B cell (primary cell): ENCODE measurements at regions not wholly inside any gene's neighbourhood (a gene's known extent, or its start where the extent isn't known, plus 50 kb on each side); places are given as distances from the start of the nearest gene placed in this dataset.
"Not testable (repeated sequence)": the region's sequence is repeated elsewhere in the genome, so short reads cannot be mapped to it uniquely, and the experiment has no call there.

Experiments used
- ATAC-seq: fragments of 200-7000 bp; cut with Tn5 transposase; one replicate; pipeline ENCODE4 v1.10.0; 2021; ENCODE audit warnings: low read depth, mild to moderate bottlenecking, moderate number of reproducible peaks, moderate library complexity
- CTCF ChIA-PET: fragments of 350-600 bp; sonication (Branson Sonifier 250); formaldehyde crosslinking; loops from one replicate; lab custom pipeline; 2021; ENCODE audit warnings: antibody characterized with exemption, inconsistent platforms; lab: Charles Lee
- POLR2A ChIA-PET: fragments of 350-600 bp; sonication (Branson Sonifier 250); formaldehyde crosslinking; loops from one replicate; lab custom pipeline; 2021; ENCODE audit warnings: antibody characterized with exemption; lab: Charles Lee
- DNase-seq: peaks from one replicate; pipeline ENCODE4 v3.0.0; 2013
- H2AFZ ChIP-seq: 2 replicates; pipeline ENCODE4 v1.6.1; 2012; ENCODE audit warnings: mild to moderate bottlenecking, low read depth, low read length; ENCODE audit not compliant: insufficient read depth, poor library complexity, severe bottlenecking
- H3K27ac ChIP-seq, 2 donors: 1 replicate in 1 of 2; 2 replicates in 1 of 2; pipeline ENCODE4 v1.5.1; 2012 to 2013; ENCODE audit warnings: low read length in 2 of 2, mild to moderate bottlenecking in 2 of 2, moderate library complexity in 1 of 2
- H3K27me3 ChIP-seq, 4 experiments: fragments of 200-600 bp in 1 of 4; sonication (generic) in 1 of 4; replicated peaks in 1 of 4; 1 replicate in 2 of 4; 2 replicates in 2 of 4; pipeline versions ENCODE4 v1.6.1 to v1.7.0; 2013 to 2016; ENCODE audit warnings: low read length in 3 of 4, mild to moderate bottlenecking in 2 of 4, mixed read lengths in 1 of 4, moderate library complexity in 1 of 4; ENCODE audit not compliant: insufficient read depth in 4 of 4, control insufficient read depth in 3 of 4; ENCODE audit errors: control extremely low read depth in 1 of 4
- H3K36me3 ChIP-seq, 2 experiments: replicated peaks in 1 of 2; 1 replicate in 1 of 2; 2 replicates in 1 of 2; pipeline versions ENCODE4 v1.6.1 to v1.7.1; 2013; ENCODE audit warnings: low read length in 1 of 2; ENCODE audit not compliant: insufficient read depth in 2 of 2, control insufficient read depth in 1 of 2; ENCODE audit errors: control extremely low read depth in 1 of 2, extremely low read depth in 1 of 2
- H3K4me1 ChIP-seq, 2 donors: fragments of 200-600 bp in 1 of 2; sonication (generic) in 1 of 2; 1 replicate in 1 of 2; 2 replicates in 1 of 2; pipeline versions ENCODE4 v1.5.1 to v1.6.1; 2013 to 2017; ENCODE audit warnings: low read length in 2 of 2; ENCODE audit not compliant: control insufficient read depth in 2 of 2, insufficient read depth in 2 of 2
- H3K4me2 ChIP-seq: replicated peaks from 2 replicates; pipeline ENCODE3; 2012; ENCODE audit warnings: mild to moderate bottlenecking, low read depth, low read length; ENCODE audit not compliant: poor library complexity, severe bottlenecking
- H3K4me3 ChIP-seq, 5 experiments: fragments of 200-600 bp in 1 of 5; sonication (generic) in 1 of 5; 1 replicate in 3 of 5; 2 replicates in 2 of 5; pipeline versions ENCODE4 v1.5.1 to v1.7.0; 2011 to 2016; ENCODE audit warnings: low read length in 4 of 5, mild to moderate bottlenecking in 4 of 5, low read depth in 2 of 5, control low read depth in 1 of 5, moderate library complexity in 1 of 5; ENCODE audit not compliant: insufficient read depth in 1 of 5; ENCODE audit errors: control extremely low read depth in 1 of 5, extremely low read depth in 1 of 5
- H3K79me2 ChIP-seq: fragments of 200-600 bp; sonication (generic); one replicate; pipeline ENCODE4 v1.6.0; 2016; ENCODE audit warnings: low read length; ENCODE audit not compliant: control insufficient read depth, insufficient read depth
- H3K9ac ChIP-seq: fragments of 200-600 bp; sonication (generic); 2 replicates; pipeline ENCODE4 v1.6.1; 2017; ENCODE audit warnings: mild to moderate bottlenecking, low read length, moderate library complexity
- H3K9me3 ChIP-seq, 3 donors: one replicate each; pipeline versions ENCODE4 v1.6.1 to v1.7.1; 2013; ENCODE audit warnings: low read length in 2 of 3; ENCODE audit not compliant: control insufficient read depth in 2 of 3, insufficient read depth in 1 of 3; ENCODE audit errors: control extremely low read depth in 1 of 3
- H4K20me1 ChIP-seq: 2 replicates; pipeline ENCODE4 v1.6.0; 2012; ENCODE audit warnings: mild to moderate bottlenecking, low read length; ENCODE audit not compliant: insufficient read depth, control insufficient read depth, poor library complexity, severe bottlenecking
- H3K27ac Mint-ChIP-seq: one replicate; pipeline ENCODE4 v1.8.0; 2021; ENCODE audit warnings: mixed read lengths
- H3K27me3 Mint-ChIP-seq: one replicate; pipeline ENCODE4 v1.8.0; 2021; ENCODE audit warnings: mixed read lengths
- H3K4me1 Mint-ChIP-seq: one replicate; pipeline ENCODE4 v1.8.0; 2021; ENCODE audit warnings: mixed read lengths
- H3K4me3 Mint-ChIP-seq: one replicate; pipeline ENCODE4 v1.8.0; 2021; ENCODE audit warnings: mixed read lengths
- H3K9me3 Mint-ChIP-seq: one replicate; pipeline ENCODE4 v1.8.0; 2022; ENCODE audit warnings: mixed read lengths; ENCODE audit not compliant: insufficient read depth
- CTCF ChIP-seq: fragments of 200-600 bp; IDR thresholded peaks from one replicate; pipeline ENCODE4 v1.8.0; 2022; ENCODE audit warnings: antibody characterized with exemption, mild to moderate bottlenecking
- EZH2 ChIP-seq: IDR thresholded peaks from 2 replicates; pipeline ENCODE4 v1.6.1; 2012; ENCODE audit warnings: borderline replicate concordance, low read depth, mild to moderate bottlenecking, moderate library complexity, low read length; ENCODE audit not compliant: insufficient read depth, poor library complexity, severe bottlenecking
- WGBS: methylation state at CpG from one replicate; pipeline ENCODE4 v1.1.5; 2013; ENCODE audit warnings: missing lambda C conversion rate; ENCODE audit not compliant: insufficient coverage; 5-methylcytosine and 5-hydroxymethylcytosine counted together
- intact Hi-C: fragments of 100-400 bp; cut with micrococcal nuclease; formaldehyde crosslinking; loops from one replicate; pipeline ENCODE4 v1.10.0; 2022

- Mint-ChIP-seq H3K4me1 (no peaks in the 10 kb centered on the region), H3K27me3 (peaks cover 6% of the 10 kb centered on the region), H3K9me3 (no peaks in the 10 kb centered on the region), H3K27ac (no peak overlapping the region), H3K4me3 (no peak overlapping the region)
- ATAC-seq = no peak
- Histone ChIP-seq H3K27ac (no peak overlapping the region), H3K4me1 (no peaks in the 10 kb centered on the region), H3K79me2 (no peaks in the 10 kb centered on the region), H4K20me1 (no peaks in the 10 kb centered on the region), H3K9ac (no peak overlapping the region), H3K4me3 (no peak overlapping the region), H3K4me2 (no peak overlapping the region), H3K9me3 (peaks cover 0 to 5% (median 0%) of the 10 kb centered on the region in 3 donors), H3K27me3 (no peaks in the 10 kb centered on the region), H2AFZ (no peak overlapping the region), H3K36me3 (no peaks in the 10 kb centered on the region)
- TF ChIP-seq CTCF (no peak), EZH2 (no peak)
- CTCF ChIA-PET = no interaction called here
- POLR2A ChIA-PET = no interaction called here
- no peak for DNase-seq
- 94% methylated on average over 4 of the region's 9 CpGs for WGBS
- intact Hi-C loops = no loop called here
Measured at GRCh38 chr10:60525716-60526585, 136.3 kb upstream of the ANK3 start.

GRCh38 chr10:60524541-60524940 is 134.9 kb upstream of the ANK3 start:
- Mint-ChIP-seq H3K4me1 (no peaks in the 10 kb centered on the region), H3K4me3 (no peak overlapping the region), H3K27me3 (peaks cover 6% of the 10 kb centered on the region), H3K9me3 (peaks cover 1% of the 10 kb centered on the region), H3K27ac (no peak overlapping the region)
- Histone ChIP-seq H3K4me2 (no peak overlapping the region), H3K36me3 (no peaks in the 10 kb centered on the region), H3K27ac (no peak overlapping the region), H3K27me3 (no peaks in the 10 kb centered on the region), H3K9me3 (peaks cover 0 to 5% (median 0%) of the 10 kb centered on the region in 3 donors), H3K4me1 (no peaks in the 10 kb centered on the region), H3K9ac (no peak overlapping the region), H4K20me1 (no peaks in the 10 kb centered on the region), H3K4me3 (no peak overlapping the region), H3K79me2 (no peaks in the 10 kb centered on the region), H2AFZ (no peak overlapping the region)
- ATAC-seq (no peak), DNase-seq (no peak)
- intact Hi-C loops = no loop called here
- TF ChIP-seq EZH2 = no peak
- CTCF ChIA-PET = no interaction called here
- WGBS = 86% methylated on average over 3 of the region's 4 CpGs
- POLR2A ChIA-PET = no interaction called here

- H3K27ac Mint-ChIP-seq, POLR2A ChIA-PET, H3K9me3 ChIP-seq, H3K4me1 ChIP-seq, H3K27ac ChIP-seq, H3K9ac ChIP-seq, H2AFZ ChIP-seq, H3K4me3 ChIP-seq, DNase-seq, H3K4me2 ChIP-seq, ATAC-seq, H3K79me2 ChIP-seq, H3K4me3 Mint-ChIP-seq, intact Hi-C loops, CTCF ChIA-PET, H3K27me3 ChIP-seq, H4K20me1 ChIP-seq, H3K36me3 ChIP-seq, H3K27me3 Mint-ChIP-seq, H3K4me1 Mint-ChIP-seq, H3K9me3 Mint-ChIP-seq: not testable (repeated sequence)
- WGBS = no CpG with 5 or more reads among the region's 4 CpGs
Measured at GRCh38 chr10:60523371-60523770, 133.7 kb upstream of the ANK3 start.
